GM21526 (cell line): ENCODE measurements at regions not wholly inside any gene's neighbourhood (a gene's known extent, or its start where the extent isn't known, plus 50 kb on each side); places are given as distances from the start of the nearest gene placed in this dataset.
"Not testable (repeated sequence)": the region's sequence is repeated elsewhere in the genome, so short reads cannot be mapped to it uniquely, and the experiment has no call there.

Experiments
- ATAC-seq: cut with Tn5 transposase; IDR thresholded peaks from one replicate; pipeline ENCODE4 v1.9.1; 2021; ENCODE audit warnings: moderate library complexity; ENCODE audit not compliant: unreplicated experiment, low FRiP score

DNA sequence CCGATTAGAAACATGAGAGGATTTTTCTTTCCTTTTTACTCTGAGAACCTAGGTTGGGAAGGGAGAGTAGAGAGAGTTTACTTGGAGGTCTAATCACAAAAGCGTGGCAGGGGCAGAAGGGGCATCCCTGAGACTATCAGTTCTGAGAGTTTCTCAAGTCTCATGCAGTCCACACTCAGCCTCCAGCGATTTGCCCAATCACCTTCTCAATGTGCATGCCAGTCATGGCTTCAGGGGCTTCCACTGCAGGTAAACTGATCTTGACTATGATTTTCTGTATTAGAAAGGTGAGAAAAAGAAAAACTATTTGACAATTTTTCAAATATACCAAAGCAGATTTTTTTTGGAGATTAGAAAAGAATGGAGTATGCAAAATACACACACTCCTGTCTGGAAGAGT is 617.1 kb upstream of the ZFP42 start:
- ATAC-seq: no peak

DNA sequence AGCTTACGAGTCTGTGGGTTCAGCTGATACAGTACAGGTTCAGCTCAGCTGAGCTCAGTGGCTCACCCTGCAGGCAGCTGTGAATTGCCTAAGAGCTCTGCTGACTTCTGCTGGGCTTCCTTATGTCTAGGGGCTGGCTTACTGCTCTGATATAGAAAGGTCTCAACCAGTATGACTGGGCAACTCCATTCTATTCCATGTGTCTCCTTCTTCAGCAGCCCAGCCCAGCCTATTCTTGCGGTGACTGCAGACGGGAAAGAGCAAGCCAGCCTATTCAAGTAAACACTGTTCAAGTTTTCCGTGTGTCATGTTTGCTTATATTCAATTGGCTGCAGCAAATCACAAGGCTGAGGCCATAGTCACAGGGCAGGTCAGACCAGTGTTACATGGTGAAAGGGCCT is 615.4 kb upstream of the ZFP42 start:
- no peak for ATAC-seq

DNA sequence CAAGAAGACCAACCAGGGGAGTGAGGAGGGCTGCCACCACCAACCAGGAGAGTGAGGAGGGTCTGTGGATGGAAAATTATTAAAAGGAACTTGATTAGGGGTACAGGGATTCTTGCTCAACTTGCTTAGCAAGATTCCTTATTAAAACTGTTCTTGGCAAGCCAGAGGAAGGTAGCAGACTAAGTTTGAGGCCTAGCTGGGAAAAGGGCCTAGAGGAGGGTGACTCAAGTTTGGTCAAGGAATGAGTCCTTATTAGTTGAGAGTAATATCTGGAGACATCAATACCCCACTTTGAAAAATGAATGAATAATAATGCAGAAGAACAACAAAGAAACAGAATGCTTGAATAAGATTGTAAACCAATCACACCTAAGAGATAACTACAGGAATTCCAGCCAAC is 612.4 kb upstream of the ZFP42 start:
- ATAC-seq: no peak

DNA sequence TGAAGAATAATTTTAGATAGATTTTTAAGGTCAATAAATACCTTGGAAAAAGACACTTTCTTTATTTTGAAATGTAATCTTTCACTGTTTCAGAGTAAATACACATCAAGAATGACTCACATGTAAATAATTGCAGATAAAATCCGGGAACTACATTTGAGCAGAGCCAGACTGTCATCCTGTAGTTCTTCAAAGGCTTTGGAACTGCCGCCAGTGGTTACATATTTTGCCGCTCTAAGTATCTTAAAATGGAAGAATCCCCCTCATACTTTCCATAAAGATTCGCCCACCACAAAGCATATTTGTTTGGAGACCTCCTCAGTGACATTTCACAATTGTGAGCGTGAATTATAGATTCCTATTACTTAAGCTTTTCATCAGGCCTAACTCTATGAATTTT is 607.8 kb upstream of the ZFP42 start:
- ATAC-seq: no peak

DNA sequence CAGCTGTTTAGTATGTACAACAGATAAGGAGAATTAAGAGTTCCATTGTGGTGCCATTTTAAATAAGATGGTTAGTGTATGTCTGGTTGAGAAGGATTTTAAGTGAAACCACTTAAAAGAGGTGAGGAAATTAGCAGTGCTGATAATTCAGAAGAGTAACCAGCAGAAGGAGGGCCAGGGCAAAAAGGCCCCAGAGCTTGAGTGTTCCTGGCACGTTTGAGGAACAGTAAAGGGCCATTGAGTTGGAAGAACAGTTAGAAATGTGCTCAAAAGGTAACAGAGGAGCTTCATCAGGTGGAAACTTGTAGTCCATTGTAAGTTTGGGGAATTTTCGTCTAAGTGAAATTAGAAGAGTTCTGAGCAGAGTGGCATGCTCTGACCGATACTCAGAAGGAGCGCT is 606.2 kb upstream of the ZFP42 start:
- no peak for ATAC-seq

DNA sequence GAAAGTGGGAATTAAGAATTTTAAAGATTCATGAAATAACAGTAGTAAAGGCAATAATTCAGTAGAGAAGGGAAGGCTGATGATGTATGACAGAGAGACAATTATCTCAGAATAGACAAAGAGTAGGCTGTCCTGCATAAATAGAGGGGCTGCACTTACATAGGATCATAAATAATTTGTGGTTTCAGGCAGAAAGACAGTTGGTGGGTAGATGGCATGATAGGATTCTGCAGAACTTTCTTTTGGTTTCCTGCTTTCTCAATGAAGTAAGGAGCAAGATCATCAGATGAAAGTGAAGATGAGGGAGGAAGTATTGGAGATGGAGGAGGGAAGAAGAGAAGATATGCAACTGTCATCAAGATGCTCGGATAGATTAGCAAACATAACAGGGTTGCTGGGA is 604.9 kb upstream of the ZFP42 start:
- ATAC-seq: no peak

DNA sequence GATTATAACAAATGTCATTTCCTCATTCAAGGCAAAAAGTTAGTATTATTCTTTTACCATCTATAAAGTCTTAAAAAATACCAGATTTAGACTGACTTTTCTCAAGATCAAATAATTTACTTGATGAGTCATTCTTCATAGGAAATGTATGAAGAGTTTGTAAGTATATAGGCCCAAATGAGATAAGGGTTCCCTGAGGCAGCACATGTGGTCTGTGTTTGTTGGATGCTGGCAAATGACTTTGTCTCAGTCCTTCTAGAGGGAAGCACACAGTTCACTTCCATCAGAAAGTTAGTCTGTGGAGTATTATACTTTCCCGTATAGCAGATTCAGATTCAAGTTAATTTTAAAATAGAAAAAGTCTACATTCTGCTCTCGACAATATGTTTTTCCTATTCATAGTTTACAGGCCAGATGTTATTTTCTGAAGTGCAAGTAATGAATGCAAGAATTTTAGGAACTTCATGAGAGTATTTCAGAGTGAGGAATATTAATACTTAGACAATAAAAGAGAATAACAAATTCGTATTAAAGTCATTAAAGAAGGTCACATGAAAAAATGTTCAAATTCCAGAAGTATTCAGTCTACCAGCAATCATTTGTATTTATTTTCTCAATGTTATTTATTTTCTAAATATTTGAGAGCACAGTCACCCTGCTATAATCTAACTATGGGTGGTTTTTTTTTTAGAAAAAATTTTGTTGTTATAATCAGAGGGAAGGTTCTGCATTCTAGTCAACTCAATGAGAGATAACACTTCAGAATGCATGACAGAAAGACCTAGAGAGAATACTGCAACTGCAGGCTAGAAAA is 601.8 kb upstream of the ZFP42 start:
- ATAC-seq: no peak

DNA sequence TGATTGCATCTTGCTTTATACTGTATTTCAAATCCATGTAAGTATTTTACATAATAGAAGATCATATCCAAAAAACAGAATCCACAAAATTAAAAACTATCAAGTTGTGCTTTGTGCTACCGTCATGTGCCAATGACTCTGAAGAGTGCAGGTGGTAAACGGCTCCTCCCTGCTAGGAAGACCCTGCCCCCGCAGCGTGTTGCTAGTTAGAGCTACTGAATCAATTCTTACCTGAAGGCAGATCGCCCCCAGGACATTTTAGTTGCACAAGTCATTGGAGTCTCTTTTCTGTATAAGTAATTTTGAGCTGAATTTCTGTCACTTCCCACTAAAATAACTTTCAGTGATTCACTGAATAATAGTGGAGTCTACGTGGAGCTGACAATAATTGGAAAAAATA is 599.5 kb upstream of the ZFP42 start:
- no peak for ATAC-seq

DNA sequence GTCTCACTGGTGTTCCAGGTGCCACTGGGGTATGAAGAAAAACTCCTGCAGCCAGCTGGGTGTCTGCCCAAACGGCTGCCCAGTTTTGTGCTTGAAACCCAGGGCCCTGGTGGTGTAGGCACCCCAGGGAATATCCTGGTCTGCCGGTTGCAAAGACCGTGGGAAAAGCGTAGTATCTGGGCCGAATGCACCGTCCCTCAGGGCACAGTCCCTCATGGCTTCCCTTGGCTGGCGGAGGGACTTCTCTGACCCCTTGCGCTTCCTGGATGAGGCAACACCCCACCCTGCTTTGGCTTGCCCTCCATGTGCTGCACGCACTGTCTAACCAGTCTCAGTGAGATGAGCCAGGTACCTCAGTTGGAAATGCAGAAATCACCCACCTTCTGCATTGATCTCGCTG is 587.1 kb upstream of the ZFP42 start:
- not testable (repeated sequence) for ATAC-seq

DNA sequence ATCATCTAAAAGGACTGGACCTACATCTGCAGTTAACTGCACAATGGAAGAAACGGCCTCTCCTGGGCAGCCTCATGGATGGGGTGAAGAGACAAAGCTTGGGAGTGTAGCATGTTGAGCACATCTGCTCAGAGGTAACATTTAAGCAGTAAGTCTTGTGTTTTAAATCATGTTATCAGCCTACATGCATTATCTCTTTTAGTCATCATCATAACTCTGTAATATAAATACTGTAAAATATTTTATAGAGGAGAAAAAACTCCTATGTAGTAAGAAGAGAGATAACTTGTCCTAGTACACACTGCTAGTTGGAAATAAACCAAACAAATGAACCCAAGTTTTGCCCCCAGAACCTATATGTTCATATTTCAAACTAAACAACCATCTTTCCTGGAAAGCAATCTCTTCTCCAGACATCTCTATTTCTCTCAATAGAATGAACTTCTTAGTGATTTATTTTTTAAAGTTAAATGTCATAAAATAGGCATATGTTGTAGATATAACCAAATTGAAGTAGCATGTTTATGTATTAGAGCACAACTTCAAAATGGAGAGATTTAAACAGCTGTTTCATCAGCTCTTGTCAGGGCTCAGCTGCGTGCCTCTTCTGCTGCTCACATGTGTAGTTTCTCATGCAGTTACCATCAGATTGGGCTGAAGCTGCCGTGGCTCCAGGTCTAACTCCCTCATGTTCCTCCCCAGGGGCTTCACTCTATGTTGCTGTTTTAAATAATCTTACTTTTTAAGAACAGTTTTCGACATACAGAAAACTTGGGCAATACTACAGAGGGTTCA is 581.8 kb upstream of the ZFP42 start:
- ATAC-seq: no peak

DNA sequence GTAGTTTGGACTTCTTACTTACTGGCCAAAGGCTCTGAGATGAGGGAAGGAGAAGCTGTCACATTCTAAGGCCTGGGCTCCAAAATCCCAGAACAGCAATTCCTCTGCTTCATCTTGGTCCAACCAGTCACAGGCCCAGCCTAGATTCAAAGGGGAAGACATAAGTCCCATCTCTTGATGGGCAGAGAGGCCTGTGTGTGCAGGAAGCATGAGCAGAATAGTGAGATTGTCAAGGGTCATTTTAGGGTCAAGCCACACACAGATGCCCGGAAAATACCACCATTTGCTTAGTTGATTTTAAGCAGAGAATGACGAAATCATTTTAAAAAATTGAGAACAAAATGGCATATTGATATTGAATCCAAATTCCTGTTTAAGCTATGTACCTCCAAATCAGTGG is 580.9 kb upstream of the ZFP42 start:
- no peak for ATAC-seq

DNA sequence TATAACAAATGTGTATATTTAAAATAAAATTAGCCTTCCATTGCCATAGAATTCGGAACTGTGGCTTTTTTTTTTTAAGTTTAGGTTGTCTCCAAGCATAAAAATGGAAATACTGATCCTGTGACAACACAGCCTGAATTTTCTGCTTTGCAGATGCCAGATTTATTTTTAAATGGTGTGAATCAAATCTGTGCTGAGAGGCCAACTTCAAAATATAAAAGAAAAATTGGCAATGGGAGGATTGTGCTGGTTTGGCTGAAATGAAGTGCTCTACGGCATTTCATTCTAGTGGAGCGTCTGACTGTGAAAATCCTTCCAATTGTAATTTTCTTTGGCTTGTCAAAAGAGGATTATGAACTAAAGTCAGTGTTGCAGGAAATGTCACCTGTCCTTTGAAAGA is 580.3 kb upstream of the ZFP42 start:
- ATAC-seq: no peak

DNA sequence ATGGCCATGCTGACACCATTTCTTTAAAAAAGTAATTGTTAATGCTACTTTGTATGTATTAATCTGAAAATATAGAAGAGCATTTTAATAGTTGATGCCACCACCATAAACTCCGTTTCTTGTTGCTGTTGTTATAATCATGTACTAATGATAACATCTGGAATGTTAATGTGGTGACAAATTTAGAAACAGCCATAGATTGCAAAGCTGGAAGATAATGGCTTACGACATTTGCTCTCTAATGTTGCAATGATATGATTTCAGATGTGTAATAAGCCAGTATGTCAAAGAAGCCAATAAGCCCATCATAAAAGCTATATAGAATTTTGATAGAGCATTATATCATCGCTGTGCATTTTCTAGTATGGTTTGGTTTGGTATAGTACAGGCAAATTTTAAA is 579.4 kb upstream of the ZFP42 start:
- no peak for ATAC-seq

DNA sequence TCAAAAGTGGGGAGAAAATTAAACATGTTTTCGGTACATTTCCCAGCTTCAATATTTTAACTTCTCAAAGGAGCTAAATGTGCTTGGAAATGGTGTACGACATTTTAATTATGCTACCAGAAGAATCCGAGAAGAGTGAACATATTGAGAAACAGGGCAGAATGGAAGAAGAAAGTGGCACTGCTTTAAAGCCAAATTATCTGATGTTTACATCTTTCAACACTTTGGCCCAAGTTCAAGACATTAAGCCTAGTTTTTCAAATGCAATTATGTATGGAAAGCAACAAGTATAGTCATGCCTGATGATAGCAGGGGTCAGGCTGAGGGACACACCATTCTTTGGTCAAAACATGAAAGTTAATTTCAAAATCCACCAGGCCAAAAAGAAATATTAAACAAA is 577.9 kb upstream of the ZFP42 start:
- no peak for ATAC-seq

DNA sequence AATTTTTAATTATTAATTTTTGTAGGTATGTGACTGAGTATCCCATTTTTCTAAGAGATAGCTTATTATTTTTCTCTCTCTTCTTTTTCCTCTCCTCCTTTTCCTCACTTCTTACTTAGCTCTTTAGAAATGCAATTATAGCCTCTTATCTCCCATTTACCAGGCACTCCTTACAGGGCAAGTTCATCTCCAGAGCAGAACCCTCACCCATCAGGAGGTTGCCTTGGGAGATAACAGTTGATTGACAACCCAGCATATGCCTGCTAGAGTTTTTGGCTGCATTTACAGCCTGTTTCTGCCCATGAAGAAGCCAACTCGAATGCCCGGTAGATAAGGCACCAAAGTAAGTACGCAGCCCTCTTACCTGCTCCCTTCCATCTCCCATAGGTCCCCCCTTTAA is 572.9 kb upstream of the ZFP42 start:
- ATAC-seq: no peak

DNA sequence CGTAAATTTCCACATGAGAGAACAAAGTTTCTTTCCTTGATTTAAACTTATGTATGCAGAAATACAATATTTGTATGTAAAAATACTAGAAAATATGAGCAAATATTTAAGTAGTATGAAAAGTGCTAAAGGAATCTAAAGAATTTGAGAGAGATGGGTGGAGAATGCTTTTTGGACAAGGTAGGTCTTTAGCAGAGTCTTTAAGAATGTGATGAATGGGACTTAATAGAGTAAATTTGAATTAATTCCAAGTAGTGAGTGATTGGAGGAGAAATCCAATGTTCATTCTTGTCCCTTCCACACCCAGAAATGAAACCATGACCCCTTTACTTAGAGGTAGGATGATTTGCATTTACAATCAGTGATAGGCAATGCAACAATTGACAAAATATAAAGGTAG is 570.9 kb upstream of the ZFP42 start:
- ATAC-seq: no peak

DNA sequence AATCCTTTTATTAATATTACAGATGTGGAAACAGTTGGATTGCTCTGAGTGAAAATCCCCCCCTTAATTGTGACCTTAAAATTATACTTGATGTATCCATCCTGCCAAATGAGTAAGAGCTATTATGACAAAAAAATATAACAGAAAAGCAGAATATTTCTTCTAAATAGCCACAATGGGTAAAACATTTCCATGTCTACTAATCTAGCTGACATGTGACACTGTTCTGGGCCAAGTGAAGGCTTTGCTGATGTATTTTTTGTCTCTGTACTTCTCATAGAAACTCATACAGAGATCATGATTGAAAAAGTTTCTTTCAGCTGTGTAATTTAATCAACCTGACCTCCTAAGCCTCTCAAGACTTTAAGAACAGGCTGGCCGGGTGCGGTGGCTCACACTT is 569.1 kb upstream of the ZFP42 start:
- no peak for ATAC-seq

DNA sequence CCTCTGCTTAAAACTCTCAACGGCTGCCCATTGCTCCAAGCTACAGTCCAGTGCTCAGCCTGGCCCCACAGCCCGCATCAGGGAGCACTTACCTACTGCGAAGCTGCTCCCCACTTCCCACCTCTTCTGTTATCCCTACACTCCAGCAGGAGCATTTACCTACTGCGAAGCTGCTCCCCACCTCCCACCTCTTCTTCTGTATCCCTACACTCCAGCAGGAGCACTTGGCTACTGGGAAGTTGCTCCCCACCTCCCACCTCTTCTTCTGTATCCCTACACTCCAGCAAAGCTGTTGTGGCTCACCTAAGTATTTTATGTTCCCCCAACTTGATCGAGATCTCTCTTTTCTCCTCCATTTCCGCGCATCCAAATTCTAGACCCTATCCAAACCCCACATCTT is 563.3 kb upstream of the ZFP42 start:
- ATAC-seq: no peak

DNA sequence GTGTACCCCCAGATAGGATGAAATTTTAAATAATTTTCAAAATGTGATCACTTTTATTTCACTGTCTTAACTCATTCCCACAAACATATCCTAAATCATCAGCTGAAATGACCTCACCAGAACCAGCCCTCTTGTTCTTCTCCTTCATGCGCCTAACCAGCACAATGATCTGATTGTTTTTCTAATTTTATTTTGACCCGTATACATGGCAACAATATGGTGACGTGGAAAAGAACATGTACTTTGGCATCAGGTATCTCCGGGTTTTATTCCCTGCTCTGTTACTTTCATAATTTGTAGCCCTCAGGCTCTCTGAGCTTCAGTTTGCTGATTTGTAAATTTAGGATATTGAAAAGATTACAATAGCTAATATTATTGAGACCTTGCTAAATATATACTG is 562.4 kb upstream of the ZFP42 start:
- ATAC-seq: no peak

DNA sequence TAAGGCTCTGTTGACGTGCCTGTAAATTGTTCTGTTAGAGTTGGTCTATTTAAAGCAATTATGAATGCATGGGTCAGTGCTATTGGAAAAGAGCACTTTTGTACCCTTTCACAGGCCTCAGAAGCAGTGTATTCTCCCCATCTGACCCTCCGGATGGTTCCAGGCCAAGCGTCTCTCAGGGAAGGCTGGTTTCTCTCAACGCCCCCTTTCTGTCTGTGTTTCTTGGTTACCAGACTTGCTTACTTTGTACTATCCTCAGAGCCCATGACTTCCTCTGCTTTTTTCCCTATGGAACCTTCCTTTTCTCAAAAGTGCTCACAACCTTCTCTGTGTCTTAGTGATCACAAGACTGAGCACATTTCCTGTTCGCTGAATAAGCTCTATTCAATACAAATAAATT is 559.3 kb upstream of the ZFP42 start:
- ATAC-seq: no peak

DNA sequence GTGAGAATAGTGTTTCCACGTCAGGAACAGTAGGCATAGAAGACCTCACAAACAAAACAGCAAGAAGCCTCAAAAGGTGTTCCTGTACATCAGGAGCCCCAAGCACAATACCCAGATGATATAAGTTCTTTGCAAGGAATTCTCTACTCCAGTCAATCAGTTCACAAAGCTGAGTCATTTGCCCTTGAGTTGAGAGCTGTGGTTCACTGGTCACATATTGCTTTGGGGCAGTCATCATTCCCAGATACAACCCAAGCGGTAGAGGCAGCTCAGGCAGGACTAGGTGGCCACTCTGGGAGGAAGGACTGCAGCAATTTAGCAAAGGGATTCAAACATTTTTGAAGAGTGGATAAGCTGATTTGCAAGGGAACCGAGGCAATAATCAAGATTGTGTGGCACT is 551.5 kb upstream of the ZFP42 start:
- ATAC-seq: no peak

DNA sequence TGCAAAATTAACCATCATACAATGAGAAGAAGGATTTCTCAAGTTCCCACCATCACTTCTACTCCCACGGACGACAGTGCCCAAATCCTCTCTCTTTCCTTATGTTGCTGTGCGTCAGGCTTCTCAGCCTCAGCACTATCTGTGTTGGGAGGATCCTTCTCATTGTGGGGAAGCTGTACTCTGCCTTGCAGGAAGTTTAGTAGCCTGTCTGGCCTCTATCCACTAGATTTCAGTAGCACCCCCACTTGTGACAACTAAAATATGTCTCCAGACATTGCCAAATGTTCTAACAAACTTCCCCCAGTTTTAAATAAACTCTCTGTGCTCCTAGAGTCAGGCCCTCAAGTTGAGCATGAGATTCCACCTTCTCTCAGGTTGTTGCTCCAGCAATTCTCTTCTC is 545.9 kb upstream of the ZFP42 start:
- ATAC-seq: no peak
